ENCODE measurements at regions not wholly inside any gene's neighbourhood (a gene's known extent, or its start where the extent isn't known, plus 50 kb on each side); places are given as distances from the start of the nearest gene placed in this dataset.
"Not testable (repeated sequence)": the region's sequence is repeated elsewhere in the genome, so short reads cannot be mapped to it uniquely, and the experiment has no call there.

DNA sequence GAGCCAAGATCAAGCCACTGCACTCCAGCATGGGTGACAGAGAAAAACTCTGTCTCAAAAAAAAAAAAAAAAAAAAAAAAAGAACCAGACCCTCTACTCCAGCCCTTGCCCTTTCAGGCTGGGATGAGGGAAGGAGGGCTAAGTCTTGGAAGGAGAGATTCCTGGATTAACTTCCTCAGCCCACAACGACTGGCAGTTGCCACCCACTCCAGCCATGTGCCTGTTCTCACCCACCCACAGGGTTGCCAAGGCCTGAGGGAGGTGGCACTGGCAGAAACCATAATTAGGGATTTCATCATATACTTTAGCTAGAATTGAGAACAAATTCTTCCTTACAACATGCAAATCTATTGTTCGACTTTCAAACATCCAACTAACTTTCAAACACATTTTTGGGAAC, 87.8 kb upstream of the SLC30A5 start:
- DNase-seq = no peak

DNA sequence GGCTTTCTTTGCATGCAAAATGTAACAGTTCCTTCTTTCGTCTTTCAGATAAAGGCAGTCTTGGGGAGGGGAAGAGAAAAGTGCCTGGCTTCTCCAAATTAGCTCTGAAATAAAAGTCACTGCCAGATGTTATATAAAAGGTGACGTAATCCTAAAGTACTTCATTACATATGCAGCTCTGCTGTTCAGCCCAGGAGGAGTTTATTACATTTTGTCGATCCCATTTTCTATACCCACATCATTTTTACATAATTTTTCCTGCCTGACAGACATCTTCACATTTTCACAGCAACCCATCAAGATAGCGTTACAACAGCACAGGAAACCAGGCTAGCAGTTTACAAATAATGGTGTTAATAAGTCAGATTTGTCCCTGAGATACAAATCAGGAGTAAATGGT, 86.7 kb upstream of the SLC30A5 start:
- no peak for DNase-seq

DNA sequence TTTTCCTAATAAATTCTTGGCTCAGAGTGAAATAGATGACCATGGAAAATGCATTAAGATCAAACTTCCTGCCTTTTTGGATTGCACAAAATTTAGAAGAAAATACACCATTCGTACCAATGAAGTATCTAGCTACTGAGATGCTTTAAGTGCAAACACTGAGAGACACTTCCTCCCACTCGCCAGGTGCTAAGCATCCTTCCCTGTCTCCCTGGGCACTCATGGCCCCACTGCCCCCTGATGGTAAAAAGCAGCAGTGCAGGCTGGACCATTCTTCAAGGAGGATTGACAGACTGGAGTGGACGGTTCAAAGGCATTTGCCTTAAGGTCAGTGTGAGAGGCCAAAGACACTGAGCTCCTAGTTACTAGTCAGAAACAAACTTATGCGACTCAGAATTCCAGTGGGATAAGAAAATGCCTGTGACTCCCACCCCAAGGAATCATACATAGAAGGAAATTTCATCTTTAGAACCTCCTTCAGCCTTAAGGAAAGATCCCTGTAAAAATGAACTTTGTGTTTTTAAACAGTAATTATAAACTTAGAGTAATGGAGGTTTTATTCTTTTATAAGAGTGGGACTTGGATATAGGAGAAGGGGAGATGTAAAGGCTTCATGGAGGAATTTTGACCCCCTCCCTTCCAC, 86.0 kb upstream of the SLC30A5 start:
- no peak for DNase-seq

DNA sequence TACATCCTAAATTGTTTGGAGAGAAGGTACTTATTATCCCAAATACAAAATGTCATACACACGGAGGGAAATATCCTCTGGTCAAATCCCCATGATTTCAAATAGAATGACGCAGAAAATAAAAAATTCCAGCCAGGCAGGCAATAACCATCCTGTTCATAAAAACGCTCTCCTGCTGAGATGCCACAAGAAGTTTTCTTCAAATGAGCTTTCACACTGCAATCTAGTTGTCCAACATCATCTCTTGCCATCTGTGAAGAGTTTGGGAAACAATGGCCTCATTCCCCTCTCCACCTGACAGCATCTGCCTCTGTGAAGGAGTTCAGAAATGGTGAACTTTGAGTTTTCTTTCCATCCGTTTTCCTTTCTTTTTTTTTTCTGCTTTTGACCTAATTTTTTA, 83.3 kb upstream of the SLC30A5 start:
- no peak for DNase-seq

DNA sequence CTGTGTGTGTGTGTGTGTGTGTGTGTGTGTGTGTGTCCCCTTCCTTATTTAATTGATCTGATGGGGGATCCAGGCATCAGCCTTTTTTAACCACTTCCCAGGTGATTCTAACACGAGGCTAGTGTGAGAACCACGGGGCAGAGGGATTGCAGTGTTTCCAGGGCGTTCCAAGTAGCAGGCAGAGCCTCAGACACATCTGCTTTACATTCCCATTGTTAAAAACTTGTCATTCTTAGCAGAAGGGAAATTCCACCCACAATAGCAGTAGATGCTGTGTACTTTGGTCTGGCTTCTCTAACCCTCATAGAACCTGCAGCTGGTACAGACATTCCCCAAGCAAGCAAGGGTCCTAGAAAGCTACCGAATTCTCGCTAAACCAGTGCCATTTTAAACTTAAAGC, 81.9 kb upstream of the SLC30A5 start:
- DNase-seq = no peak

DNA sequence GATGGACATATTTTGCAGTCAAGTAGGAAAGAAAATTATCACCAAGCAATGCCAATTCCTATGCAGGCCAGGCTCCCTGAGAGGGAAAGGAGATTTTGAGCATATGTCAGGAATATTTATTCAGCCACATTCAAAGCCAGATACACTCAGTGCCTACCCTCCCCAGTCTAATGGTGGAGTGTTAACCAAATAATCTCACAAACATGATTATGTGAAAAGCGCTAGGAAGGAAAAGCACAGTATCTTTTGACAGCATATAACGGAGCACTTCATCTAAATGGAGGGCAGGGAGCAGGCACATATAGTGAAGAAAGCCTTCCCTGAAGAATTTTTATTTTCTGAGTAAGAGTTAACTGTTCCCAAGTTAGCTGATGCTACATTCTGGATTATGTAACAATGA, 80.3 kb upstream of the SLC30A5 start:
- no peak for DNase-seq

DNA sequence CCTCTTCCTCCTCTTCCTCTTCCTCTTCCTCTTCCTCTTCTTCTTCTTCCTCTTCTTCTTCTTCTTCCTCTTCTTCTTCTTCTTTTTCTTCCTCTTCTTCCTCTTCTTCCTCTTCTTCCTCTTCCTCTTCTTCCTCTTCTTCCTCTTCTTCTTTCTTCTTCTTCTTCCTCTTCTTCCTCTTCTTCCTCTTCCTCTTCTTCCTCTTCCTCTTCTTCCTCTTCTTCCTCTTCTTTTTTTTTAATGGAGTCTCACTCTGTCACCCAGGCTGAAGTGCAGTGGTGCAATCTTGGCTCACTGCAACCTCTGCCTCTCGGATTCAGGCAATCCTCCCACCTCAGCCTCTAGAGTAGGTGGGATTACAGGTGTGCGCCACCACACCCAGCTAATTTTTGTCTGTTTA, 79.8 kb upstream of the SLC30A5 start:
- not testable (repeated sequence) for DNase-seq

DNA sequence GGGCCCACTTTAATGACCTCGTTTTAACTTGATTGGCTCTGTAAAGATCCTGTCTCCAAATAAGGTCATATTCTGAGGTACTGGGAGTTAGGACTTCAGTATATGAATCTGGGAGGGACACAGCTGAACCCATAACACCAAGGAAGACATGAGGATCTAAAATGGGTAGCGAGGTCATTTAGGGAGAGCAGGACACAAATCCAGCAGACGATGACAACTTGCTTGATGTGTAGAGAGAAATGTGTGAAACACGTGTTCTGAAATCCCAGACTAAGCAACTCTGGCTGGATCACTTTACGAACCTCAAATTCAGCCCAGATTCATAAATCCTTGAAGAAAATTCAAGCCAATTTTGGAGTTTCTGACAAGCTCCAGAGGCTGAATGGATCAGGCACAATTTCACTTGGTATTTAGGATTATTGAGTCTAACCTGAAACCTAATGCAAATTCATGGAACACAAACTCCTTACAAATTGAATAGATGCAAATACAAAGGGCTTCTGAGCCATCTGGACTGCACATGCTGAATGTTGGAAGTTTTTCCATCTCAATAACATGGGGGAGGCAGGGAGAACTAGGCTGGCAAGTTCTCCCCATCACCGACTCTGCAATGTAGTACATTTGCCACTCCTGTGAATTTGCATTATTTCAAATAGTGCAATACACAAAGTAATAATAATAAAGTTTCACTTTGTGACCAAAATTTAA, 74.0 kb upstream of the SLC30A5 start:
- no peak for DNase-seq

DNA sequence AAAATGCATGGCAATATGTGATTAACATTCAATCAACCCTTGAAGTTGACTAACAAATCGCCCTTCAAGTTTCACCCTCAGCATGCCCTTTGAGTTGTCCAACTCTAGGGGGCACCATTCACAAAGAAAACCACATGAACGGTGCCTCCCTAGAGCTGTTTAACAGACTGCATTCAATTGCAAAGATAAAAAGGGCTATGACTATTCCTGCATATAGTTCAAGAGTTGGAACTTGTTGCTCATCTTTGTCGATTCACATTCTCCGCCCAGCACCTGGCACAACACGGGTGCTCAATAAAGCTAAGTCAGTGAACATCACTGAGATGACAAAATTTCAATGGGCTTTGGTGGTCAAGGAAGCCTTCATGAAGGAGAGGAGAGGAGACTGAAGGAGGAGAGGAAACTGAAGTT, 69.6 kb upstream of the SLC30A5 start:
- no peak for DNase-seq

DNA sequence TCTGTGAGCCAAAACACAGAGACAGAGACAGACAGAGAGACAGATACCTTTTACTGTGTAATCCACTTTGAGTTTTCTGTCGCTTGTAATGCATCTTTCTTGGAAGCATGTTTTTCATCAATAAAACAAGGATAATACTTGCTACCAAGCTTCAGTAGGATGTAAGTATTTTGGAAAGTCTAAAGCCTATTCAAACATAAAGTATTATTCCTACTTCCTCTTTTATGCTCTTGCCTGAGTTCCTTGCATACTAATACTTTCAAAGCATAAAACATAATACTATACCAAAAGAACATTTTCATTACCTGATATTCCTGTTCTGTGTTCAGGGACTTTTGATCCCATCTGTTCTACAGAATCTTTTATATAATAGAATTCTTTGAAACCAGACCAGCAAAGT, 64.5 kb upstream of the SLC30A5 start:
- no peak for DNase-seq

DNA sequence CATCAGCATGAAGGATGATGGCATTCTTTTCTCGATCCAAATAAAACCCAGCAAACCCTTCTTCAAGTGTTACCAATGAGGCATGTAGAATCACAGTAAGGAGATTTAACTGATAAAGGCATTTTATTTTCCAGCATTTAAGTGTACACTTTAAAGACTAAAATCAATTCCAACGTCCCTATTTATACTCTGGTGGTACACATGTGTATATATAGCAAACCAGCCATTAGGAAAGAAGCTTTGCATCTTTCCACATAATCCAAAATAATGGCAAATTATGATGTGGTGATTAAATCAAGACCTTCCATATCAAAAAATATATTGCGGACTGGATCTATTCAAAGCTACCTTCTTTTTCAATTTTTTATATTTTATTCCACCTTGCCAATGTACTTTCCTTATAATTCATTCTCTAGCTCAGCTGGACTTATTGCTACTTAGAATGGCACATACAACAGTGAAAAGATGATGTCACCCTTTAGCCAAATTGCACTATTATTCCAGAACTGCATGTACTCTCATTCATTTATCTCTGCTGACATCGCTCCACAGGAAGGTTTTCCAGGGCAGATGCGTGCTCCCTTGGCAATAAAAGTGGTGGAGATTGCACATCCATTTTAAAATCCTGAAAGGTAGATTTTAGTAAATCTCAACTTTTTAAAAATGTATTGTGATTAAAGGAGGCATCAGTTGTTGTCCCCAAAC, 63.3 kb upstream of the SLC30A5 start:
- DNase-seq = no peak

DNA sequence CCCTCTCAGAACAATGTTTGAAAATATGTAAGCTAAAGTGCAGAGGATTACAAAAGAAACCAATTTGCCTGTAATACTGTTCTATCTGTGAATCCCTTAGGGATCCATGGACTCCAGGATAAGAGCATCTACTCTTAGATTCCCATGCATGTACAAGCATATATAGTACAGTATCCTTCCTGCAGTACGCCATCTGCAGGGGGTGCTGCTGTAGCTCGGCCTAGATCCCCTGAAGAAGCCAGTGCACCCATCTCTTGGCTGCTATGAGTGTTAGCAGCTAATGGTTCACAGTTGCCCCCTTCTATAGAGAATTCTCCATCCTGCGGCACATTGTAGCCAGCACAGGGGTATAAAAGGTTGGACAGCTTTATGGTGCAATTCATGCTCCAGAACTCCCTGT, 61.8 kb upstream of the SLC30A5 start:
- DNase-seq = no peak

DNA sequence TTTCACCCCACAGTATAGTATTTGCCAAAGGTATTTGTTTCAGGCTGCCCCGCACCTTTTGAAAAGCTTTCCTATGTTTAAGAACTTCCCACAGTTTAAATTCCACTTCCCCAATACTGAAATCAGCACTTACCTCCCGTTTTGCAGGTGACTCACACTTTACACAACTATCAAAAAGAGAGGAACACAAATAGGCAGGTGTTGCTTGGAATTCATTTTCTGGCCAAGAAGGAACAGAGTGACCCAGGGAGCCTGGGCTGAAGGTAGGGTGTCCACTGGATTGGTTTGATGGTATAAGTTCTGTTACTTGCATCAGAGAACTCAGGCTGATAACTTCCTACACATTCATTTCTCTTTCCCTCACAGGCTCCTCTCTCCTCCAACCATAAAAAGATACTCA, 60.1 kb upstream of the SLC30A5 start:
- no peak for DNase-seq

DNA sequence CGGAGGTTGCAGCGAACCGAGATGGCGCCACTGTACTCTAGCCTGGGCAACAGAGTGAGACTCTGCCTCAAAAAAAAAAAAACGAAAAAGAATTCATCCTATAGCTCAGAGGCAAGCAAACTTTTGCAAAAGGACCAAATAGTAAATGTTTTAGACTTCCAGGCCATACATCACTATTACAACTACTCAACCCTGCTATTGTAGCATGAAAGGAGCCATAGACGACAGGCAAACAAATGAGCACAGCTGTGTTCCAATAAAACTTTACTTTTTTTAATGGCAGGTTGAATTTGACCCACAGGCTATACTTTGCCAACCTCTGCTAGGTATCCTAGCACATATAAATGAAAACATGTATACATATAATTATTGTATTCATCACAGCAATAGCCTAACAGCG, 58.9 kb upstream of the SLC30A5 start:
- no peak for DNase-seq

DNA sequence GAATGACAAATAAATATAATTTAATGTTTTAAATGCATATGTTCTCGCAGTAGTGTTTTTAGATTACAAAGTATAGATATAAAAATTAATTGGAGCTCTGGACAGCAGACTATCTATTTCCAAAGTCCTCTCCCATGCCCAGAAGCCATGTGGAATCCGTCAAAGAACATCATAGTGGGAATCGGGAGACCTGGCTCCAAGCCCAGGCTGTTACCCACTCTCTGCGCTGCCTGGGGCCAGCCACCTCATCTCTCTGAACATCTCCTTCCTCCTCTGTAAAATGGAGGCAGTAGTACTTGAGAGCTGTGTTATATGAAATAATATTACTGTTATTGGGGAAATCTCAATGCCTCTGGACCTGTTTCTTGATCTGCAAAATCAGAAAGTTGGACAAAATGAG, 58.1 kb upstream of the SLC30A5 start:
- DNase-seq = no peak

DNA sequence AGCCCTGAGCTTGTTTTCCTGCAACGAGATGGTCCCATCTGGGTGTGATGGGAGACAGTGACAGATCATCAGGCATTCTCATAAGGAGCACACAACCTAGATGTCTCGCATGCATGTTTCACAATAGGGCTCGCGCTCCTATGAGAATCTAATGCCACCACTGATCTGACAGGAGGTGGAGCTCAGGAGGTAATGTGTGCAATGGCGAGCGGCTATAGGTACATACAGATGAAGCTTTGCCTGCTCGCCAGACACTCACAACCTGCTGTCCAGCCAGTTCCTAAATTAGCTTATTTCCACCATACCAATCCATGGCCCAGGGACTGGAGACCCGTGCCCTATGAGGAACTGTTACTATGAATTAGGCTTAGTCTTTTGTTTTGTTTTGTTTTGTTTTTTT, 55.3 kb upstream of the SLC30A5 start:
- DNase-seq = no peak

DNA sequence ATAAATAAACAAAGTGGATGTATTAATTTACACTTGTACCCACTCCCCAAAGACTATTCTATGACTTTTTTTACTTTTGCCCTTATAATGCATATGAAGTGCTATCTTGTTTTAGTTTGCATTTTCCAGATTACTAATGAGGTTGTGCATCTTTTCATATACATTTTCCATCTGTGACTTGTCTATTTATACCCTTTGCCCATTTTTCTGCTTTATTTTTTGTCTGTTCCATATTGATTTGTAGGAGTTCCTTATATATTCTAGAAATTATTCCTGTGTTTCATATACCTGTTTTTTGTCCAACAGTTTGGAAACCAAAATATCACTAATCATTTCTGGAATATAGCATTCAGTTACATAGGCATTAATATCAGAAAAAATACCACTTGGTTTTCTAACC, 54.0 kb upstream of the SLC30A5 start:
- DNase-seq = no peak

DNA sequence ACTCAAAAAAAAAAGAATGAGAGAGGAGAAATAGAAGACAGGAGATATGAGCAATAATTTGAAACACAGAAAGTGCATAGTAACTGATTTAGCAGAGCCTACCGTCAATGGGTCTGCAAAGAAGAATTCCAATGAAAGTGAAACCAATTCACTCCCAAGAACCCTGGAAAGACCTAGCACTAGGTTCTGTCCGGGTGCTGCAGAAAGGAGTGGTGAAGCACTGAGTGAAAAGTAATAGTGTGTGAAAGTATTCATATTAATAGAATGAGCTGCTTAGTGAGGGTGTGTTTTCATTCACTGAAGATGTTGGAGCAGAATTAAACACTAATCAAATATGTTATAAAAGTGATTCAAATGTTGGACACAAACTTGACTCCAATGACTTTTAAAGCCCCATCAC, 51.3 kb upstream of the SLC30A5 start:
- no peak for DNase-seq

DNA sequence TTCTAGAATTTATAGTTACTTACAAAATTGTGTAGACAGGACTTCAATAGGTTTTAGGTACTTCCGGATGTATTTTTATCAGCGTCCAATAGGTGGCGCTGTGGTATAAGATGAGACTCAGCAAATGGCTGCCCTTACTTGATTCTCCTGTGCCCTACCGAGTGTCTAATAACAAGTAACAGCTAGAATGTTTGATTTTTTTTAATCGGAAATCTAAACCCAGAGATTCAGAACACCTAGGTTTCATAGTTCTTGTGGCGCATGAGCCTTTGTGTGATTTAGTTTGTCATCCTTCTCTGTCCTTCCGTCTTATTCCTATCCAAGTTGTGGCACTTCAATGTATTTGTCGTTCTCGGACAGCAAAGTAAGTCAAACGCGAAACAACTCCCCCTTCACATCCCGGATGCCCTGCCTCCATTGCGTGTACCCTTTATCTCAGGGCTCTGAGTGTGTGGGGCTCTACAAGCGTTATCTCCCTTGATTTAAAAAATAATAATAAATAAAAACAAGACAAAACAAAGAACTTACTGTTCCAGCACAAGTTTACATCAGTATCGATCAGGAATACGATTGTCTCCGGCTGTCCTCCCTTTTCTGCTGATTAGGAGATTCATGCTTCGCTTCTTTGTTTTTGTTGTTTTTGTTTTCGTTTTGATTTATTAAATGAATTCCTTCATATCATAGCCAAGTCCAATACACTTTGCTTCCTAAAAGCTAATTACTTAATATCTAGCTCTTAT, 50.7 kb upstream of the SLC30A5 start:
- peak; percentile 25 for DNase-seq

DNA sequence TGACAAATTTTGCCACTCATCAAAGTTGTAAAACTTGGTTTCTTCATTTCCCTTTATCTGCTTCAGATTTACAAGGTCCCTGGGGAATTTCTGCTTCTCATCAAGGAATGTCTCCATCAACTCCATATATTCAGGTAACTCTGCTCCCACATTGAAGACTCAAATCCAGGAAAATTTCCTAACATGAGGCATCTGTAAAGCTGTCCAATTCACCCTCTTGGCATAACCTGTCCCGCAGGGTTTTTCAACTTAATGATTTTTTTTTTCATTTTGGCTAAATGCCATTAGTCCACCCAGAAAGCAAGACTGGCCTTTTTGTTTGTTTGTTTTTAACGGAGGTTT, 50.2 kb upstream of the SLC30A5 start:
- DNase-seq = no peak
